ENCODE measurements at regions not wholly inside any gene's neighbourhood (a gene's known extent, or its start where the extent isn't known, plus 50 kb on each side); places are given as distances from the start of the nearest gene placed in this dataset.
A peak's percentile ranks its signal among the peaks of the same experiment; 100 is the strongest.

- DNase-seq (ENCODE audit: low read depth, low spot score) = no peak
- H3K27ac ChIP-seq = no peak overlapping the region
Observed at GRCh38 chr2:223439184-223439583, 163.0 kb downstream of the SCG2 start.

- no peak overlapping the region for H3K27ac ChIP-seq
- no peak for DNase-seq (ENCODE audit: low read depth, low spot score)
Observed at GRCh38 chr2:223439786-223440185, 162.4 kb downstream of the SCG2 start.

GRCh38 chr2:223442847-223443246 is 159.3 kb downstream of the SCG2 start:
- H3K27ac ChIP-seq = no peak overlapping the region
- no peak for DNase-seq (ENCODE audit: low read depth, low spot score)

GRCh38 chr2:223450246-223450645 is 151.9 kb downstream of the SCG2 start:
- DNase-seq (ENCODE audit: low read depth, low spot score) = no peak
- no peak overlapping the region for H3K27ac ChIP-seq

- DNase-seq (ENCODE audit: low read depth, low spot score) = no peak
- no peak overlapping the region for H3K27ac ChIP-seq
Observed at GRCh38 chr2:223457301-223457700, 144.9 kb downstream of the SCG2 start.

GRCh38 chr2:223459328-223459939 is 142.7 kb downstream of the SCG2 start:
- H3K27ac ChIP-seq = no peak overlapping the region
- DNase-seq (ENCODE audit: low read depth, low spot score) = no peak

- no peak for DNase-seq (ENCODE audit: low read depth, low spot score)
- H3K27ac ChIP-seq = peak overlapping the region; percentile 52
Observed at GRCh38 chr2:223460209-223460608, 142.0 kb downstream of the SCG2 start.

- peak overlapping the region; percentile 52 for H3K27ac ChIP-seq
- no peak for DNase-seq (ENCODE audit: low read depth, low spot score)
Observed at GRCh38 chr2:223460774-223461211, 141.4 kb downstream of the SCG2 start.

GRCh38 chr2:223464071-223464470 is 138.1 kb downstream of the SCG2 start:
- no peak overlapping the region for H3K27ac ChIP-seq
- DNase-seq (ENCODE audit: low read depth, low spot score) = no peak

- H3K27ac ChIP-seq = no peak overlapping the region
- peak; percentile 73 for DNase-seq (ENCODE audit: low read depth, low spot score)
Observed at GRCh38 chr2:223465793-223466192, 136.4 kb downstream of the SCG2 start.

GRCh38 chr2:223467196-223467595 is 135.0 kb downstream of the SCG2 start:
- DNase-seq (ENCODE audit: low read depth, low spot score) = no peak
- H3K27ac ChIP-seq = no peak overlapping the region

GRCh38 chr2:223469270-223470046 is 132.7 kb downstream of the SCG2 start:
- no peak overlapping the region for H3K27ac ChIP-seq
- DNase-seq (ENCODE audit: low read depth, low spot score) = peak; percentile 26

- H3K27ac ChIP-seq = no peak overlapping the region
- no peak for DNase-seq (ENCODE audit: low read depth, low spot score)
Observed at GRCh38 chr2:223470602-223471001, 131.6 kb downstream of the SCG2 start.

- H3K27ac ChIP-seq = no peak overlapping the region
- DNase-seq (ENCODE audit: low read depth, low spot score) = no peak
Observed at GRCh38 chr2:223472771-223473170, 129.4 kb downstream of the SCG2 start.

GRCh38 chr2:223474893-223475292 is 127.3 kb downstream of the SCG2 start:
- DNase-seq (ENCODE audit: low read depth, low spot score) = no peak
- H3K27ac ChIP-seq = no peak overlapping the region

GRCh38 chr2:223475901-223476300 is 126.3 kb downstream of the SCG2 start:
- no peak for DNase-seq (ENCODE audit: low read depth, low spot score)
- no peak overlapping the region for H3K27ac ChIP-seq

- DNase-seq (ENCODE audit: low read depth, low spot score) = no peak
- no peak overlapping the region for H3K27ac ChIP-seq
Observed at GRCh38 chr2:223477318-223477717, 124.8 kb downstream of the SCG2 start.

GRCh38 chr2:223481486-223481885 is 120.7 kb downstream of the SCG2 start:
- H3K27ac ChIP-seq = no peak overlapping the region
- DNase-seq (ENCODE audit: low read depth, low spot score) = no peak

GRCh38 chr2:223486751-223487150 is 115.4 kb downstream of the SCG2 start:
- no peak overlapping the region for H3K27ac ChIP-seq
- DNase-seq (ENCODE audit: low read depth, low spot score) = no peak

GRCh38 chr2:223487214-223487846 is 114.8 kb downstream of the SCG2 start:
- DNase-seq (ENCODE audit: low read depth, low spot score) = no peak
- no peak overlapping the region for H3K27ac ChIP-seq

GRCh38 chr2:223488814-223489213 is 113.3 kb downstream of the SCG2 start:
- H3K27ac ChIP-seq = no peak overlapping the region
- no peak for DNase-seq (ENCODE audit: low read depth, low spot score)
